Activated B cell treated with CpG ODN at 0.5 μM for 24 hours (primary cell): ENCODE measurements at regions not wholly inside any gene's neighbourhood (a gene's known extent, or its start where the extent isn't known, plus 50 kb on each side); places are given as distances from the start of the nearest gene placed in this dataset.

ENCODE experiments used
- ATAC-seq: fragments of 200-7000 bp; cut with Tn5 transposase; one replicate; pipeline ENCODE4 v1.10.0; 2021; ENCODE audit warnings: low read depth, mild to moderate bottlenecking, moderate library complexity
- CTCF ChIA-PET: fragments of 350-600 bp; sonication (Branson Sonifier 250); formaldehyde crosslinking; loops from one replicate; lab custom pipeline; 2021; ENCODE audit warnings: antibody characterized with exemption; lab: Charles Lee
- POLR2A ChIA-PET: fragments of 350-600 bp; sonication (Branson Sonifier 250); formaldehyde crosslinking; loops from one replicate; lab custom pipeline; 2021; ENCODE audit warnings: antibody characterized with exemption; lab: Charles Lee
- DNase-seq: peaks from one replicate; pipeline ENCODE4 v3.0.0; 2022
- H3K27ac Mint-ChIP-seq: one replicate; pipeline ENCODE4 v1.8.0; 2020; ENCODE audit warnings: mixed read lengths
- H3K27me3 Mint-ChIP-seq: one replicate; pipeline ENCODE4 v1.8.0; 2021; ENCODE audit warnings: mixed read lengths
- H3K36me3 Mint-ChIP-seq: one replicate; pipeline ENCODE4 v1.8.0; 2021; ENCODE audit warnings: low read depth, mixed read lengths
- H3K4me1 Mint-ChIP-seq: one replicate; pipeline ENCODE4 v1.8.0; 2021; ENCODE audit warnings: mixed read lengths
- H3K4me3 Mint-ChIP-seq: one replicate; pipeline ENCODE4 v1.8.0; 2020; ENCODE audit warnings: mild to moderate bottlenecking, mixed read lengths
- H3K9me3 Mint-ChIP-seq: one replicate; pipeline ENCODE4 v1.8.0; 2020; ENCODE audit warnings: mixed read lengths
- intact Hi-C: fragments of 100-400 bp; cut with micrococcal nuclease; formaldehyde crosslinking; loops from one replicate; pipeline ENCODE4 v1.15.1; 2024
- TF ChIP-seq, protein P1 (sequence below): fragments of 200-600 bp; IDR thresholded peaks from one replicate; pipeline ENCODE4 v1.8.0; 2022; ENCODE audit warnings: antibody characterized with exemption, mild to moderate bottlenecking

DNA sequence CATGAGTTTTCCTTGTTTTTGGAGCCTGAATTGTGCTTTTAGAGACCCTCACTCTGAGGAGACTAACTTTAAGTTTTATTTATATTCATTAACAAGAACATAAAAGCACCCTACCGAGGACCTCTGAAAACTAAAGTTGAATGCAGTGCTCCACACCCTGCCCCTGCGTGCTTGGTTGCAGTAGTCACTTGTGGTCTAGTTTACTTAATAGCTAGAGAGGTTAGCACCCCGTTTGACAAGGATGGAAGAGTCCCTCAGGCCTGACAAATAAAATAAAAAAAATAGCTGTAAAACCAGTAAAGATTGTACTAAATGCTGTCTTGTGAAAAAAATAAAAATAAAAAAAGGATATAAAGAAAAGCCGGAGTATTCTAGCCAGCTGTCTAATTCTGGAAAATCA lies 395.2 kb downstream of the MTX2 start:
- peaks cover 30% of the 10 kb centered on the region for H3K27me3 Mint-ChIP-seq
- TF ChIP-seq, protein P1, sequence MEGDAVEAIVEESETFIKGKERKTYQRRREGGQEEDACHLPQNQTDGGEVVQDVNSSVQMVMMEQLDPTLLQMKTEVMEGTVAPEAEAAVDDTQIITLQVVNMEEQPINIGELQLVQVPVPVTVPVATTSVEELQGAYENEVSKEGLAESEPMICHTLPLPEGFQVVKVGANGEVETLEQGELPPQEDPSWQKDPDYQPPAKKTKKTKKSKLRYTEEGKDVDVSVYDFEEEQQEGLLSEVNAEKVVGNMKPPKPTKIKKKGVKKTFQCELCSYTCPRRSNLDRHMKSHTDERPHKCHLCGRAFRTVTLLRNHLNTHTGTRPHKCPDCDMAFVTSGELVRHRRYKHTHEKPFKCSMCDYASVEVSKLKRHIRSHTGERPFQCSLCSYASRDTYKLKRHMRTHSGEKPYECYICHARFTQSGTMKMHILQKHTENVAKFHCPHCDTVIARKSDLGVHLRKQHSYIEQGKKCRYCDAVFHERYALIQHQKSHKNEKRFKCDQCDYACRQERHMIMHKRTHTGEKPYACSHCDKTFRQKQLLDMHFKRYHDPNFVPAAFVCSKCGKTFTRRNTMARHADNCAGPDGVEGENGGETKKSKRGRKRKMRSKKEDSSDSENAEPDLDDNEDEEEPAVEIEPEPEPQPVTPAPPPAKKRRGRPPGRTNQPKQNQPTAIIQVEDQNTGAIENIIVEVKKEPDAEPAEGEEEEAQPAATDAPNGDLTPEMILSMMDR: no peak
- CTCF ChIA-PET: no interaction called here
- DNase-seq (no peak), ATAC-seq (no peak)
- intact Hi-C loops: no loop called here
- POLR2A ChIA-PET: no interaction called here
- H3K27ac Mint-ChIP-seq: no peak overlapping the region
- H3K4me3 Mint-ChIP-seq: no peak overlapping the region
- no peaks in the 10 kb centered on the region for H3K4me1 Mint-ChIP-seq
- H3K36me3 Mint-ChIP-seq: no peaks in the 10 kb centered on the region
- H3K9me3 Mint-ChIP-seq: no peaks in the 10 kb centered on the region

DNA sequence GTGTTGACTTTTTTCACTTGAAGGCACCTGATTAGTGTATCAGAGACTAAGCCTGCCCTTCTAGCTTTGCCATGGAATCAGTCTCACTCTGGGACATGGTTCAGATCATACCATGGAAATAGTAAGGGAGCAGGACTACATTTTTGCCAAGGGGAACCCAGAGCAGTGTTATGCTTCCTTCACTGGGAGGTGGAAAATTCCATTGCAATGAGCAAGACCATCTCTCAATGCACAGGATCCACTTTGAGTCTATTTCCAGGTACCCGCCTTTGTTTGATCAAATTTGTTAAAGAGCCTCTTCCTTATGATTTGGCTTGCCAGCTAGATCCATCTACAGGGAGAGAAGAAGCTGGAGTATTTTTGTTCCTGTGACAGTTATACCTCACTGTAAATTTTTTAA lies 395.8 kb downstream of the MTX2 start:
- Mint-ChIP-seq H3K27me3 (peaks cover 26% of the 10 kb centered on the region), H3K36me3 (no peaks in the 10 kb centered on the region), H3K4me3 (no peak overlapping the region), H3K4me1 (no peaks in the 10 kb centered on the region), H3K27ac (no peak overlapping the region), H3K9me3 (no peaks in the 10 kb centered on the region)
- ChIA-PET CTCF (no interaction called here), POLR2A (no interaction called here)
- DNase-seq: no peak
- intact Hi-C loops: no loop called here
- TF ChIP-seq, protein P1: no peak
- no peak for ATAC-seq

DNA sequence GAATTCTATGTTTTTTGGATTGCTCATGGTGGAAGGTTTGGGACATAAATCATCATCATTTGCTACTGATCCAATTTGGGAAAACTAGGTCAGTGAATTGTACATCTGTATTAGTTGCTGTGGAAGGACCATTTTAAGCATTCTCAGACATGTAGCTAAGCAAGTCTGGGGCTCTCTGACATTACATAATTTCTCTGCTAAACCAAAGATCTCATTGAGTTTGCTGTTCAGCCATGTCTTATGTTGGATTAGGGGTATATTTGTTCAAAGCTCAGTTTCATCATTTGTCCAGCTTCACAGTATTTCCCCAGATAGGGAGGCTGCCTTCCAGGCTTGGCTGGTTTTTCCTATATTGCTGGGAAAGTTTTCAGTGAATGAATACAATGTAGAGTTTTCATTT lies 399.7 kb downstream of the MTX2 start:
- Mint-ChIP-seq H3K27ac (no peak overlapping the region), H3K4me3 (no peak overlapping the region), H3K4me1 (no peaks in the 10 kb centered on the region), H3K27me3 (peaks cover 17% of the 10 kb centered on the region), H3K9me3 (no peaks in the 10 kb centered on the region), H3K36me3 (no peaks in the 10 kb centered on the region)
- no peak for ATAC-seq
- POLR2A ChIA-PET: no interaction called here
- intact Hi-C loops: no loop called here
- TF ChIP-seq, protein P1: no peak
- DNase-seq: no peak
- CTCF ChIA-PET: no interaction called here

DNA sequence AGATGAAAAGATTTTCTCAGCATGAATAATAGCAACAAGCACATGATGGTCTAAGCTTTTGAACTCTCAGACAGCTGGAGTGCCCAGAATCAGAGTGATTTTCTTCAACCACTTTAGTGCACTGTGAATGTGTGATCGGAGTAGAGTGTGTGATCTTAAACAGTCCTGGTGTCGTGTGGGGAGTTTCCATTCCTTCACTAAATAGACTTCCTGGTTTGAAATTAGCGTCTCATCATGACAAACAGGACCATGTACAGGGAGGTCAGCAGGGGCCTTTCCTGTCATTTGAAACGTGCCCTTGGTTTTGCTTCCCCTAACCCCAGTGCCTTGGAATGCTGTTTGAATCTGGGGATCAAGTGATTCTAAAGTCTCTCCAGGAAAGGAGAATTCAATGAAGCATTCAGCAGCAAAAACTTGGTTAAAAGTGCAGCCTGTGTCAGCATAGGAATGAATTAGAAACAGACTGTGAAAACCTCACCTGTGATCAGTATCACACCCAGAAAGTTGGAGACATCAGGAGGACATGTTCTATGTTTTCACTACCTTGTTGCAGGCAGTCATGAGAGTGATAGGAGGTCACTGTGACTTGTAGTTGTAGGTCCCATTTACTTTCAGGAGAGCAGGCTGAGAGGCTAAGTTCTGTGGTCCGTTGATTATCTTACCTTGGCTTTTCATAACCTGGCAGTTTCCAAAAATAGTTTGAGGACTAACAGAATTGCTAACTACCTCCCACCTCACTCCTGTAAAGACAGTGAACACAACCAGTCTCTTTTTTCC lies 400.3 kb downstream of the MTX2 start:
- H3K9me3 Mint-ChIP-seq: no peaks in the 10 kb centered on the region
- no peak overlapping the region for H3K27ac Mint-ChIP-seq
- ChIA-PET POLR2A (no interaction called here), CTCF (no interaction called here)
- intact Hi-C loops: no loop called here
- peaks cover 16% of the 10 kb centered on the region for H3K27me3 Mint-ChIP-seq
- no peak for DNase-seq
- H3K4me1 Mint-ChIP-seq: no peaks in the 10 kb centered on the region
- H3K4me3 Mint-ChIP-seq: no peak overlapping the region
- no peak for ATAC-seq
- TF ChIP-seq, protein P1: no peak
- H3K36me3 Mint-ChIP-seq: no peaks in the 10 kb centered on the region

DNA sequence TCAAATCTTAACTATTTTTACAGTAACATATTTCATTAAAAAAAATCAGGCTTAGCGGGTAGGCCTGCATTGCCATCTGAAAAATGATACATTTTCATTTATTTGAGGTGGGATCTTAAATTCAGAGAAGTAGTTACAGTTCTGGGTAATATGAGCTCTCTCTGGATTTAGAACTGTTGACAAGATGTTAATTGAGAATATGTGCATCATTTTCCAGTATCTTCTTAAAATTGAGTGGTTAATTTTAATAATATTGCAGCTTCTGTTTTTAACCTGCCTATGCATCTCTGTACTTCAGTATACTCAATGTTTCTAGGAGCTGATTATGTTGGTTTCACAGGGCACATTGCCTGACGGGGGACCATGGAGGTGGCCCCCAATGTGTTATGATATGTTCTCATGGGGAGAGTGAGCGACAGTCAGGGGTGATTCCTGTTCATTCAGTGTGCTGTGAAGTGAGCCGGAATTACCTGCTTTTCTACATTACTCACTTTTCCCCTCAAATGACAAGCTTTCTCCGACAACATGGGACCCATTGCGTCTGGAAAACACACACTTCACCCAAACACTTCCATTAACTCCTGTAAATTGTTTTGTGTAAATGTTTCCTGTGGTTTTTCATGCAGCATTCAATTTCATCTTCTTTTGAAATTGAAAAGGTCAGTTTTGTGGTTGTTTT lies 406.2 kb downstream of the MTX2 start:
- Mint-ChIP-seq H3K9me3 (no peaks in the 10 kb centered on the region), H3K27ac (no peak overlapping the region), H3K27me3 (peaks cover 2% of the 10 kb centered on the region), H3K4me1 (no peaks in the 10 kb centered on the region), H3K4me3 (no peak overlapping the region), H3K36me3 (no peaks in the 10 kb centered on the region)
- intact Hi-C loops: no loop called here
- CTCF ChIA-PET: no interaction called here
- POLR2A ChIA-PET: no interaction called here
- DNase-seq: no peak
- TF ChIP-seq, protein P1: no peak
- no peak for ATAC-seq
